ENCODE measurements at regions not wholly inside any gene's neighbourhood (a gene's known extent, or its start where the extent isn't known, plus 50 kb on each side); places are given as distances from the start of the nearest gene placed in this dataset.
A peak's percentile ranks its signal among the peaks of the same experiment; 100 is the strongest.

DNA sequence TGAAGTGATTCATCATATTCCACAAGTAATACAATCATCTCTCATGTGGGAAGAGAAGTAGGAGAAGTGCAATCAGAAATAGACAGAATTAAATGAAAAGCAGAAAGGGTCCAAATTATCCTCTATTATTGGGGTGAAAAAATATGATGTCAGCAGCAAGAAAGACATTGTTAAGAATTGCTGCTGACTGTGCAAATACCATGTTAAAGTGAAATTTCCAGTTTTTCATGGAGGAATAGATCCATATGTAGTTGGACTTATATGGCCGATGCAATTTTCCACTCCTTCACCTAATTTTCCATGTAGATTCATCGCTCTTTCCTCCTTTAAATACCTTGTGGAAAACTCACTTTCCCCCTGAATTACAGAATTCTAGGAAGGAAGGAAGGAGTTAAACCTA is 819.8 kb downstream of the GATA3 start:
- DNase-seq (ENCODE audit: low spot score) = no peak

DNA sequence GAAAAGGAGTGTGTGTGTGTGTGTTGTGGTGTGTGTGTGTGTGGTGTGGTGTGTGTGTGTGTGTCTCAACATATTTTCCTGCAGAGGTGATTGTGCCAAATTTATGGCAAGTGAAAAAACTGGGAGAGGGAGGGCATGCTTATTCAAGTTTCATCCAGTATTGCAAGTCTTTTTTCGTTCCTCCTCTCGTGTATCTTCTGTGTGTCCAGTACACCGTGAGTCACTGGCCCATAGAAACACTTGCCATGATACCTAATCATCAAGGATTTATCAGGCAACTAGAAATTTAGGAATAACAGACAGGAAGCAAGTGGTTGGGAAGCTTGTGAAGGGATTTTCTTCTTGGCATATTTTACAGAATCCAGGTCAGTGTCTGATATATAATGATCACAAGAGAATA is 820.5 kb downstream of the GATA3 start:
- no peak for DNase-seq (ENCODE audit: low spot score)

DNA sequence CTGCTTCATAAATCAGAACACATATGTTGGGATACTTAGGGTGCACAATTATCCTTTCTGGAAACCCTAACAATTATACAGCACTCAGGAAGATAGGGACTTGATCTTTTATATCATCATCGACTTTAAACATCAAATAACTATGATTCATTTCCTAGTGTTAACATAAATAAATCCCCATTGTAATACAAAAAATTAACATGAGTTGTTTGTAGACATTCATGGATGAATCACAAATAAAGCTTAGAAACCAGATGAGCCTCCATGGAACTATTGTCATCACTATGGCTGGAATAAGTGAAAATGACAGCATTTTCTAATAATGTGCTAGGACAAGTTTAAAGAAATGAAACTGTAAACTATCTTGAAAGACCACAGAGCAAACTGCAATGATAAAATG is 821.7 kb downstream of the GATA3 start:
- DNase-seq (ENCODE audit: low spot score) = no peak

DNA sequence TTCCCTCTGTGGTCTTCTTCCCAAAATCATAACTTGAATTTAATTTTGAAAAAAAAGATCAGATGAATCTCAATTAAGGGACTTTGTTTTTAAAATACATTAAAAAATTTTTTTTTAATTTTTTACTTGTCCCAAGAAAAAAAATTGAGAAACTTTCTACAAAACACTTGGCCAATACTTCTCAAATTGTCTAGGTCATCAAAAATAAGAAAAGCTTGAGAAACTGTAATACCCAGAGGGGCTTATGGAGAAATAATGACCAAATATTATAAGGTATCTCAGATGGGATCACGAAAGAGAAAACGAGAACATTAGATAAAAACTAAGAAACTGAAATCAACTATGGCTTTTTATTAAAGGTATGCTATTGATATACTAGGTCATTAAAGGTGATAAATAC is 835.0 kb downstream of the GATA3 start:
- no peak for DNase-seq (ENCODE audit: low spot score)

DNA sequence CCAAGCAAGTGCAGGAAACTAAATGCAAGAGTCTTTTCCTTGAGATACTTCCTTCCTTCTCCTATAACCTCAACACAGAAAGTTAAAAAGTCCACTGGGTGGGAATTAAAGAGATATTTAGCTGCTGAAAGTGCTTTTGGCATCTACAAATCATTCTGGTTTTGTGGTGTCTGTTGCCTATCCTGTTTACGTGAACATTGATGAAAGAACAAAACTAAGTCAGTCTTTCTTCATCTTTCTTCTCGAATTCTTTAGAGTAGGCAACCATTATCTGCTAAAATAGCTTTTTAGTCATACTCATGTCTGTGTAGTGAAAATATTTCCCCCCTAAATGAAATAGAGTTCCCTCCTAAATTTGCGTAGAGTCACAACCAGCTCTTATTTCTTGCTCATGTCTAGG is 838.6 kb downstream of the GATA3 start:
- DNase-seq (ENCODE audit: low spot score) = no peak

DNA sequence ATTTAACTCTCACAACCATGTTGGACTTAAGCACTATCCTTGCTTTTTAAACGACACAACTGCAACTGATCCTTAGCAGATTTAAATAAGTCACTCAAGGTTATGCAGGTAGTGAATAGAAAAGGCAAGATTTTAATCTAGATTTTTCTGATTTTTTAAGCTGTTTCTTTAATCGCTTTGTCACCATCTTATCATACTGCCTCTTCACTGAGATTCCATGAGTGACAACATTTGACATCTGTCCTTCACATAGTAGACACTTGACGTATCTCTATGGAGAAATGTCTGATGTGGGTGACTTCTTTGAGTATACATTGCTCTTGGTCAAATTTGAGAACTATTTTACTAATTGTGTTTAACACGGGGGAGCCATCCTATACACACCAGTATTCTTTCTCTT is 839.7 kb downstream of the GATA3 start:
- no peak for DNase-seq (ENCODE audit: low spot score)

DNA sequence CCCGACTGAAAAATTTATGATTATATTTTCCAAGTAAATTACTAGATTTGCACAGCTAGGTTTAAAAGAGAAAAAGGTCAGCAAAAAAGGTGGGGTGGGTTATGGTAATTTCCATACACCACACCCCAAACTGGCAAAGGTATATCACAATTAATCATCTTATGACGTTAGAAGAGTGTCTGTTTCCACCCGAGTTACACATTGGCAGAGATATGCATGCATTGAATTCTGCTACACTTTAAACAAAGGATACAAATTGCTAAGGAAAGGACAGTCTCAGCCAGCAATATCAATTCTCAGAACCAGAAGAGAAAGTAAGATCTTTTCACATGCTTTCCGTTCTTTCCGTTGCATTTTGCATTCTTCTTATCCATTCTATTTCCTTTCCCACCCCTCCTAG is 843.3 kb downstream of the GATA3 start:
- DNase-seq (ENCODE audit: low spot score) = no peak

DNA sequence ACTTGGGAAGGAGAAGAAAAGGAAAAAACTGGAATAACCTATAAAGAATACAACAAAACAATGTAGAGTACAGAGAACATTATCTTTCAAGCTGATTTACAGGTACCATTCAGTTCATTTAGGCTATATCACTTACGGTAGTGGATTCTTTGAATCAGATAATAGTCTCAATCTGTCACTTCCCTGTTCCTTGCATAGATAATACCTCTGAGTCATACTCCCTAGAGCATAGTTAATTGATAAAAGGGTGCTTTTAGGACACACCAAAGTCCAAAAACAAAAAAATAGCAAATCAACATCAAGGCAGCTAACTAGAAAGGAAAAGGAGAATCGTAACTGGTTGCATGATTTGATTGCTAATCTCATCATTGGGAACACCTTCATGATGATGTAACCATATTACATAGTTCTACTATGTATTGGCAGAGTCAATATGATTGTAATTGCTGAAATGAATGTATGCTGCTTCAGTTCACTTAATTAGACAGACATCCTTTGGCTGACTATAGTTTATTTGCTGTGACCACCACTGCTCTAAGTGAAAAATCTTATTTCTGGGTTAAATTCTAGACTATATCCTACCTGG is 844.4 kb downstream of the GATA3 start:
- DNase-seq (ENCODE audit: low spot score) = no peak

DNA sequence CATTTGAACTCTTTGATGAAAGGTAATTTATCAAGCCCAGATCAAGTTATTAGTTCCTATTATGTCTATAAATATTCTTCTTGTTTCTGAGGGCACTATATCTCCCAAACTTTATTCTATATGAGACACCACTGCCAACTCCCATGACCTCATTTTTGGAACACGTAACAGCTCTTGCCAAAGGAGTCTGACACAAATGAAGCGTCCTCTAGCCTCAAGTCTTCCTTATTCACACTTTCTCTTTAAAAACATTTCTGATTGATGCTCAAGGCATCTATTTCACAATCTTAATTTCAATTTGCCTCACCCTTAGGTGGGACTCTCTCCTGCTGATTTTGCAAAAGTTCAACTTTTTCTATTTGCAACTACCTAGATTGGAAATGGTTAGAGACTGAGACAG is 848.4 kb downstream of the GATA3 start:
- no peak for DNase-seq (ENCODE audit: low spot score)

DNA sequence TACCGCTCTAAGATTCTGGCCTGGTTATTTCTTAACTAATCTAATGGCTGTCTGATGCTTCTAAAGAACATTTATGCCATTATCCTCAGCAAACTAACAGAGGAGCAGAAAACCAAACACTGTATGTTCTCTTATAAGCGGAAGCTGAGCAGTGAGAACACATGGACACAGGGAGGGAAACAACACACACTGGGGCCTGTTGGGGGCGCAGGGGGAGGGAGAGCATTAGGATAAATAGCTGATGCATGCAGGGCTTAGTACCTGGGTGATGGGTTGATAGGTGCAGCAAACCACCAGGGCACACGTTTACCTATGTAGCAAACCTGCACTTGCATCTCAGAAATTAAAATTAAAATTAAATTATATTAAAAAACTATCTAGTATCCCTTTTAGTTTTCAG is 853.5 kb downstream of the GATA3 start:
- no peak for DNase-seq (ENCODE audit: low spot score)

DNA sequence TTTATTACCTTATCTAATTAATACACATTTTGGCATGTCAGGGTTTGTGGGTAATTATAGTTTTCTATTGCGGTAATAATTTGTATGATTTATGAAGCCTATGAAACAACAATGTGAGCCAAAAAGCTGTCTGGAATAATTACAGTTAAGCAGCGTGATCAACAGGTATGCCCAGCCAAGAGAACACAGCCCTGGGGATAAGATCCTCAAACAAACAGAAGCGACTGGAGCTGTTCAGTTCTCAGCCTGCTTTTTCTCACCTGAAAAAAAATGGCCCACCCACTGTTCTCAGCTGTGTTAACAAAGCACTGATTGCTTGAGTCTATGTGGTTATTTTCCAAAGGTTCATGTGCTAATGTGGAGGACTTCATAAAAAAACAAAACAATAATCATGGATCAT is 855.8 kb downstream of the GATA3 start:
- DNase-seq (ENCODE audit: low spot score) = peak; percentile 24

DNA sequence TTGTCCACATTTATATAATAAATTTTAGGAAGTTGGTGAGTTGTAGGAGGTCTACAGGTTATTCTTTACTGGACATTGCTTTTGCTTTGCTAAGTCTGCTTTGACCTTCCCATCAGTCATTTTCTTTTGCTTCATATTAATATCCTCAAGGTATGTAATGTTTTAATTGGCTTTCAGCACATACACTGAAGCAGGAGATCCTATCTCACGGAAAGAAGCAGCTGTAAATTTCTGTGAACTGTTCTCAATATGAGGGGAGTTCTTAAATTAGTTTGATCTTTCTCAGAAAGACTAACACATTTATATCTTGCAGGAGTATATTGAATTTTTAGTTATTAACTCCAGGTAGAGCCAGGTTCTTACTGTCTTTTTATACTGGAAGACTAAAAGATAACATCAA is 856.5 kb downstream of the GATA3 start:
- no peak for DNase-seq (ENCODE audit: low spot score)

DNA sequence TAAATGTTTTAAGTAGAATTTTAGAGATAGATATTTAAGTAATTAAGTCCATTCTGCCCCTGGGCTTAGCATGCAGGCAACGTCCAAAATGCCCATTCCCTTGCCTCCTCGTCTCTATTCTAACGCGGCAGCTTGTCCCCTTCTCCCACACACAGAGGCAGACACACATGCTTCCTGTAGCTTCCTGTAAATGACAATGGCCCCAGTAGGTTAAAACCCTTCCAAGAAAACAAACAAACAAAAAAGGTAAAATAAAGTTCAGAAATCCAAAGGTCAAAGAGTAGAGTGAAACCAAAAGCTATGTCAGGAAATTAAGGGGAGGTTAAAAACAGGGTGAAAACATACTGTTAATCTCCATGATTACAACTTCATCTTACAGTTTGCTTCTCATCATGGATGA is 857.6 kb downstream of the GATA3 start:
- no peak for DNase-seq (ENCODE audit: low spot score)

DNA sequence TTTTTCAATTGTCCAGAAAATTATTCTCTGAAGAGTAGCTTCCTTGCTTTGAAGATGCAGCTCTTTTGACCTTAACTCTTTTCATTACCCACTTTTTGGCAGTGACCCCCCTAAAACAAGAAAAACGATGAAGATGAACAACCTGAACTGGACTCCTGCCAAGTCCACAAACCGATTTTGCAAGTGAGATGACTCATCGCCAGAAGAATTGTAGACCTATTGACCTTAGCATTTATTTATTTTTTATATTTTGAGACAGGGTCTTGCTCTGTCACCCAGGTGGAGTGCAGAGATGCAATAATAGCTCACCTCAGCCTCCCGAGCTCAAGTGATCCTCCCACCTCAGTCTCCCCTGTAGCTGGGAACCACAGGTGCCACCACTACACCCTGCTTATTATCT is 859.2 kb downstream of the GATA3 start:
- DNase-seq (ENCODE audit: low spot score) = peak; percentile 5

DNA sequence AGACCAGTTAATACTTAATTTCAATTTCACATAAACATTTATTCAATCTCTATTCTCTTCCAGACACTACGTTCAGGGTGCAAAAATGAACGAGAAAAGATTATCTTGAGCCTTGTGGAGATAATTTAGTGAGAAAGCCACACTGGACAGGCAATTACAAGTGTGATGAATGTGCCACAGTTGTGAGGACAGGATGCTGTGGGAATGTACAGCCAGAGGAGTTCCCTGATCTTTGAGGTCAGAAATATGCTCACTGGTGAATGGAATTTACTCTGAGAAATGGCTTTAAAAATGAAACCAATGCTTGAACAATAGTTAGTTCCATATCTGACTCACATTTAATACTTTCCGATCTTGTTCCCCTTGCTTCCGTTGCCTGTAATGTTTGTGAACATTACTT is 864.8 kb downstream of the GATA3 start:
- no peak for DNase-seq (ENCODE audit: low spot score)

DNA sequence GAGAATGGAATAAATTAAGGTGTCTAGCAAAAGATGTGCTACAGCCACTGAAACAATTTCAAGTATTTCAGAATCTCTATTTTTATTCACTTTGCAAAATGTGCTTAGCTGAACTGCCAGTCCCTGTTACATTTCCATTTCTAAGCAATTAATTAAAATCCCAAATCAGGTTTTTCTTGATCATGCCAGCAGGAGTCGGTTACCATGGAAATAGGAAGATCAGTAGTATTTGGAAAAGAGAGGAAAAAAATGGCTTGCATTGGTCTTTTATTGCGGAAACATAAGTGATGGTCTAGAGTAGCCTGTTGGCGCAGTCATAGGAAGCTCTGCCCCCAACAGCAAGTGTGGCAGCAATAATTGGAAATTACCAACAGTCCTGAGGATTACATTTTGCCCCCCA is 867.1 kb downstream of the GATA3 start:
- DNase-seq (ENCODE audit: low spot score) = no peak

DNA sequence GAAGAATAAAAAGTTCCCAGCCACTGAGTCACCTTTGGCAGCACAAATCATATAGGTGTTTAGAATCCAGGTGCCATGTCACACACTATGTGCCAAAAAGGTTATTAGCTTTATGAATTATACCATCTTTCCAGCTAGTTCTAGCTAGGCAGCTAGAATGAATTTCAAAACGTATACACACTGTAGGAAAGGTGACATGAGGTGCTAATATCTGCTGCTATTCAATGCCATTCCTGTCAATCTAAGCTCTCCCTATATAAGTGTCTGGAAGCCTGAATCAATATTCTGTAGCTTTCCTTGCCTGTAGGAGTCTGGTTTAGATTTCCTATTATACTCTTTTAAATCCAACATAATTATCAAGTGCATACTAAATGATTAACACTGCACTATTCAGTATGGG is 868.6 kb downstream of the GATA3 start:
- DNase-seq (ENCODE audit: low spot score) = no peak

DNA sequence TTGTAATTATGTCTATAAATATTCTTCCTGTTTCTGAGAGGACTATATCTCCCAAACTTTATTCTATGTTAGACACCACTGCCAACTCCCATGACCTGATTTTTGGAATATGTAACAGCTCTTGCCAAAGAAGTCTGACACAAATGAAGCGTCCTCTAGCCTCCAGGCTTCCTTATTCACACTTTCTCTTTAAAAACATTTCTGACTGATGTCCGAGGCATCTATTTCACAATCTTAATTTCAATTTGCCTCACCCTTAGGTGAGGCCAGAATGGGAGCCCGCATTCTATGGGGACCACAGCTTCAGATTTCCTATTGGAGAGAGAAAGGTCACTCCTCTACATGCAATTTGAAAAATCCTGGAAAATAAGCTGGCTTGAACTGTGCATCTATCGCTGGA is 873.2 kb downstream of the GATA3 start:
- no peak for DNase-seq (ENCODE audit: low spot score)

DNA sequence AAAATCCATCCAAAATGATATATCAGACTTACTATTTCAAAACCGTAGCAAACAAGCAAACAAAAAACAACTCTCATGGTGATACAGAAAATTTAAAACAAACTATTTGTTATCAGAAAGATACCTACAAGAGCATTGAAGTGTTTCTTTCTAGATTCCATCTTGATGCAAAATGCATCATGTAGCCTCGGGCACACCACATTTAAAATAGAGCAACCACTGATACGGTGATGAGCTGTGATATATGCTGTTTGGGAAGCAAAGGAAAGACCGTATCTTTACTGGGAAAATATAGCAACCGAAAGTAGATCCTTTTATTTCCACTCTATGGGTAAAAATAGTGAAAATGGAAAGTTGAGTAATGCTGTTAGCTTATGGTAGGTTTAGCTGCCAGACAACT is 892.0 kb downstream of the GATA3 start:
- DNase-seq (ENCODE audit: low spot score) = no peak

DNA sequence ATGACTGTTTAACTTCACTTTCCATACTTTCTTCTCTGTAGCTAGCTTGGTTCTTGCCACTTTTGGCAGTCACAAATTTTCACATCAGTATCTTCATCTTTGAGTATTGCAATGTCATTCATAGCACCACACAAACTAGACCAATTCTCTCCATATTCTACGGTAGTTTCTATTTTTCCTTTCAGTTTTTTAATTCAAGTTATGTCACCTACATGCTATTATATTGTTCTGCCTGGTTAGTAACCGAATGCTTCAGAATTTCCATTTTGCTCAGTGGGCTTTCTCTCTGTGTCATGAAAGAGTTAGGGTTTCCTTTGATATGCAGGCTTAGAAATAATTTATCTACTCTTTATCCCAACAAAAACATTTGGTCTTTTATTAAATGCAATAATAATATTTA is 896.5 kb downstream of the GATA3 start:
- no peak for DNase-seq (ENCODE audit: low spot score)

DNA sequence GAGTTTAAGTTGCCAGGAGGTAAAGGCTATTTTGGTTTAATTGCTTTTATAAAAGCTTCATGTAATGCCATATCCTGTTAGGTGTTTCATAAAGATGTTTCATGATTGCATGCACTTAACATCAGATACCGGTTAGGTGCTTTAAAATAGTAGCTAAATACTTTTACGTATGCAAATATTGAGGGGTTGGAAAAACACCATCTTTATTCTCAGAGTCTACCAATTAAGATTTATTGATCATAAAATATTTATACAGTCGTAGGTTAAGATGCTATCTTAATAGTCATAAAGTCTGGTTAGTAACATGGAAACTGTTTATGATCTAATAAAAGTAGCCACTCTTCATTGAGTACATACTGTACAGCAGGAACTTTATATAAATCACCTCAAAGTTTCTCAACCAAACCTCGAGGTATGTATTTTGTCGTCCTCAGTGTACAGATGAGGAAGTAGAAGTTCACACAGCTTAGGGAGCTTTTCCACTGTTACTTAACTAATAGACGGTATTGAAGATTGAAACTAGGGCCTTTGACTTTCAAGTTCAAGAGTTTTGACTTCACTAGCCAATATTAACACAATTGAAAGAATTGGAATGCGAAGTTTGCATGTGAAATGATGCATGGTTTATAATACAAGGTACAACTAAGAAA is 897.1 kb downstream of the GATA3 start:
- no peak for DNase-seq (ENCODE audit: low spot score)

DNA sequence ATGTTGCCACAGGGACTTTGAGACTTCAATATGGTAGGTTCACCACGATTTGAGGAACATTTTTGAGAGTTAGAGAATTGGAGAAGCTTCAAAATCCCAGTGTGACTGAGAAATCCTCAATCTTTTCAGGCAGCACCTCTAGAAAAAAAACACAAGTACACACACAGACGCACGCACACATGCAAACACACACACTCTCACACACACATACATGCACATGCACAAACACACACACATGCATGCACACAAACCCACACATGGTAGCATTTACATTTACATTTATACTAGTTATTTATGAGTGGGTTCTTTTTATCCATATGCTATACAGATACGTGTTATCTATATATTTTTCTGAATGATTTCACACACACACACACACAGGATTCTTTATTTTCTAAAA is 901.9 kb downstream of the GATA3 start:
- DNase-seq (ENCODE audit: low spot score) = no peak

DNA sequence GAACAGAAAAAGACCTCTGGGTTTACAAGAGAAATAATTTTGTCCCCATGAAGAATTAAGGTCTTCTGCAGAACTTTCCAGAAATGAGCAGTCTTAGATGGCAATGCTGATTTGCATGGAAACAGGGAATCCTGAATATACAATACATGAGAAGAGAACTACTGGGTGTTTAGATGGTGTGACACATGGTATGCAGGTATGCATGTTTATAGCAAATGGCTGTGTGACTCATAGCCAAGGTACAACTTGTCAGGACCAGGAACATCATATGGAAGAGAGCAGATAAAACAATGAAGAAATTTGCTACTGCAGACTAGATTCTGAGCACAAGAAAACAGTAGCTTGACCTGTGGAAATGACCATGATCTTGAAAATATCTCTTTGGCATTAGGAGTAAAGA is 907.8 kb downstream of the GATA3 start:
- DNase-seq (ENCODE audit: low spot score) = peak; percentile 15

DNA sequence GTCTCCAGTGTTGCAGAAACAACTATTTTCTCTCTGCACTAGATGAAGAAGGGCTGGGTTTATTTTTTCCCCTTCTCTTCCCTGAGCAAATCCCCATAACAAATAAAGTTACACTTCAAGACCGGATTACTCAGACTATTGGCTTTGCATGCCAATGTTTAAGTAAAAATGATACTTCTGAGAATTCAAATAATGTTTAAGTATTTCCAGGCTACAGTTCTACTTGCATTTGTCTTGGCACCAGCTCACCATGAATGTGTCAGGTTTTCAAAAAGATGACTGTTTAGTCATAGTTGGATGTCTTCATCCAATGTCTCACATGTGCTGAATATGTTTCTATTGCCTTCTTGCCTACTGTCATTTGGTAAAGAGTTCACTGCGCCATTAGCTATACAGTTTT is 912.6 kb downstream of the GATA3 start:
- no peak for DNase-seq (ENCODE audit: low spot score)
